HG03457 (cell line): ENCODE measurements at regions not wholly inside any gene's neighbourhood (a gene's known extent, or its start where the extent isn't known, plus 50 kb on each side); places are given as distances from the start of the nearest gene placed in this dataset.

Source experiments
- ATAC-seq: cut with Tn5 transposase; IDR thresholded peaks from one replicate; pipeline ENCODE4 v1.9.1; 2021; ENCODE audit warnings: moderate number of reproducible peaks; ENCODE audit not compliant: unreplicated experiment

DNA sequence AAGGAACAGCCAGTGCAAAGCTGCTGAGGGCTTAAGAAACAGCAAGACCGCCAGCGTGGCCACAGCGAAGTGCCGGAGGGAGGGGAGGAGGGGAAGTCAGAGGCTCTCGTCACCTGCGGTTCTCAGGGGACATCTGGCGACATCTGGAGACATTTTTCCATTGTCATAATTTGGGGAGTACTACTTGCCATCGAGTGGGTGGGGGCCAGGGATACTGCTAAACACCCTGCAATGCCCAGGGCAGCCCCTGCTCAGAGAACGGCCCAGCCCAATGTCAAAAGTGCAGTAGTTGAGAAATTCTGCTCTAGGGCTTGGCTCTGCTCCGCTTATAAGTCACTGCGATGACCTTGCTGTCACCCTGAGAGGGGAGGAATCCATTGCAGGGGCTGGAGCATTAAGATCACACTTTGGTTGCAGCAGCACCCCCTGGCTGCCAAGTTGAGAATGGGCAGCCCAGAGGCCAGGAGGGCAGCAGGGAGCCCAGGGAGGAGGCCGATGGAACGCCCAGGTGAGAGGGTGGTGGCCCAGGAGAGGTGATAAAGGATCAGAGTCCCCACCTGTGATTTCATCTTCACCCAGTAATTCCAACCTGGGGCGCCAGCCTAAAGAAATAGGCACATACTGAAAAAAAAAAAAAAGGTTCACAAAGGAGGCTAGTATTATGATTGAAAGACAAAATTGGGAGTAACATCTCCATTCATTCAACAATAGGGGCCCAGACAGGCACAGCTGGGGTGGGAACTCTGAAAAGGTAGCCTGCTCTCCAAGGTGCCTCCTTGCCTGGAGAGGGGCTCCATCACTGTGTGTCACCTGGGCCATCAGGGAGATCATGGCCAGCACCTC, 218.2 kb downstream of the BMP7 start:
- ATAC-seq = no peak

DNA sequence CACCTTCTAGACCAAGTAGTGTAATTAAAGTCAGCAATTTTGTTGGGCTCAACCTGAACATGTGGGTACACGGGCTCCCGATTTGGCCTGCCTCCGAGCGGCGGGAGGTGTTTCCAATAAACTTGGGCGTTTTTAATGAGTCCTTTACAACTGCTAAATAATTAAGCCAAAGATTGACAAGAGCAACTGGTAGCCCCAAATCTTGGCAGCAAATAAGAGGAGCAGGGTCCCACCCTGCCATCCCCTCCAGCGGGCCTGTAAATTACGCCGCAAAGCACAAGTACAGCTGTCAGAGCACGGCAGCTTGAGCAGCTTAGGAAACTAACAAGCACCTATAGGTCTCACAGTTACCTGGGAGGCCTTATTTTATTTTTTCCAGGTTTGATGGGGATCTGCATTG, 217.1 kb downstream of the BMP7 start:
- no peak for ATAC-seq

- no peak for ATAC-seq
Observed at GRCh38 chr20:57051096-57051495, 215.3 kb downstream of the BMP7 start.

DNA sequence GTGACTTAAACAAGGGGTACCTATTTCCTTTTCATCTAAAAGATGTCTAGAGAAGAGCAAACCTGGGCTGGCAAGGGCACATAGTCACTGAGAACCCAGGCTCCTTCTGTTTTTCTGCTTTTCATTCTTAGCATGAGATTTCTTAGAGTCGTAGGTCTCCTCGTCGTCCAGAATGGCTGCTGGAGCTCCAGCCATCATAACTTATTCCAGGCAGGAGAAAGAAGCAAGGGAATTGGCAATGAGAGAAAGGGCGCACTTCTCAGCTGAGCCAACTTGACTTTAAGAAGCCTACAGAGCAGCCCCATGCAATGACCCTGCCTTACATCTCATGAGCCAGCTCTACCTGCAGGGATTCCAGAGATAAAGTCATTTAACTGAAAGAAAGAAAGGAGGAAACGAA, 213.4 kb downstream of the BMP7 start:
- no peak for ATAC-seq

DNA sequence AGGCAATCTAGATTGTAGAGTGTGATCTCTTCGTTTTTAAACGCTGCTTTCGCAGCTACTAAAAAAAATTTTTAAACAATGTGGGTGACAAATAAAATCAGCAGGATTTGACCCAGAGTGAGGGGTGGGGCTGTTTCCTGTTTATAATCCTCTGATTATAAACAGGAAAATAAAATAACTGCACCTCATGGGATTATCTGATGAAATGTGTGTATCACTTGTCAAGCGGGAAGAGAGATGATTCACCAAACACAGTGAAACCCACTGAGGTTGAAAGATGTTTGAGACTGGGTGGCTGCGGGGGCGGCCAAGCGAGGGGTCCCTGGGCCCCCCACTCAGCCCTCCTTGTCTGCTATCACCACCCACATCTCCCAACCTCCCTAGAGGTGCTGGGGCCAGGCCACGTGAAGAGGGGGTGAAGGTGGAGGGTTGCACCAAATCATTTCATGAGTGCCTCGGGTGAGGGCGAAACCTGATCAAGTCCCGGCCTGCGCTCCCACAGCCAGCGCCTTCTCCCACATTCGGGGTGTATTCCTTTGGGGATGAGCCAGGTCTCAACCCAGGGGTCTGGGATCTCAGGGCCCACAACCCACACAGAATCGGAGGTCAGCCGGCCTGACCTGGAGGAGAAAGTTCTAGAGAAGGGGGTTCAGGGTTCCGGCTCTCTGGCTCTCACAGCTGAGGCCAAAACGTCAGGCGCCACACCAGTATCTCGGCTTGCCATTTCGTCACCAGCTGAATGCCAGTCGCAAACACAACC, 212.5 kb downstream of the BMP7 start:
- no peak for ATAC-seq

DNA sequence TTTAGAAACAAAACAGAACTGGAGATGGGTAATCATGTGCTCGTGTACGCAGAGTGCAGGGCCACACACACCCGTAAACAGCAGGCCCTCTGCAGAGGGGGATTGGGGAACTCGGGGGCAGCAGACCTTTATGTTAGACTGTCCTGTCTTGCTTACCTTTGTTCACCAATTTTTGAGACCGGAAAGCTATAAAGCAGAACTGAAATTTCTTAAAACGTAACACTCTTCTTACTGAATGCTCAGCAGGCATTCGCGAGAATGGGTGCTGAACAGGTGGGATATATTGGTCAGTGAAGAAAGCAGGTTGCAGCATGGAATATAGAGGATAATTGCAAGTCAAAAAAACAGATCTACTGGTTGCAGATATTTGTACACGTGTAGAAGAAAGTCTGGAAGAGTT, 211.1 kb downstream of the BMP7 start:
- no peak for ATAC-seq

- ATAC-seq = no peak
Observed at GRCh38 chr20:57056651-57057050, 209.8 kb downstream of the BMP7 start.

- ATAC-seq = no peak
Observed at GRCh38 chr20:57059055-57059596, 207.3 kb downstream of the BMP7 start.

DNA sequence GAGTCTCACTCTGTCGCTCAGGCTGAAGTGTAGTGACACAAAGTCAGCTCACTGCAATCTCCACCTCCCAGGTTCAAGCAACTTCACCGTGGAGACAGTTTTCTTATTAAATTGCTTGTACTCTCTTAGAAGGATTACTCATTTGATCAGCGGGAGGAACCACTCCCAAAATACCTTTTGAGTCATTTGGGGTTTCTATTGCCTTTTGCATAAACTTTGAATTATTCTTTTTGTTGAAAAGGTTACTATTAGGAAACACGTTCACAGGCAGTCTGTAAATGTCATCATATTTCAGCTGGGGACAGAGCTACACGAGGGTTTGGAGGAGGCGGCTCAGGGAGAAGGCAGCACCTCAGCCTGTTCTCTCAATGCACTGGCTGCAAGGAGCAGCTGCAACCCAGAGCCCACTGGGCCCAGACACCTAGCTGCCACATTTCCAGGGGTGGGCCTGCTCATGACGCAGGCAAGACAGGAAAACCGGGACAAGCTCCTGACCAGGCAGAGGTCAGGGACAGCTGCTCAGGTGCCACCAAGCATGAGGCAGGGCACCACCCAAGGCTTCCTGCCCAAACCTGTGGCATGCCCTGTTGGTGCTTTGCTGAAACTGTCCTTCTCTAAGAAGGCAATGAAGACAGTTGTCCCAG, 205.9 kb downstream of the BMP7 start:
- no peak for ATAC-seq

DNA sequence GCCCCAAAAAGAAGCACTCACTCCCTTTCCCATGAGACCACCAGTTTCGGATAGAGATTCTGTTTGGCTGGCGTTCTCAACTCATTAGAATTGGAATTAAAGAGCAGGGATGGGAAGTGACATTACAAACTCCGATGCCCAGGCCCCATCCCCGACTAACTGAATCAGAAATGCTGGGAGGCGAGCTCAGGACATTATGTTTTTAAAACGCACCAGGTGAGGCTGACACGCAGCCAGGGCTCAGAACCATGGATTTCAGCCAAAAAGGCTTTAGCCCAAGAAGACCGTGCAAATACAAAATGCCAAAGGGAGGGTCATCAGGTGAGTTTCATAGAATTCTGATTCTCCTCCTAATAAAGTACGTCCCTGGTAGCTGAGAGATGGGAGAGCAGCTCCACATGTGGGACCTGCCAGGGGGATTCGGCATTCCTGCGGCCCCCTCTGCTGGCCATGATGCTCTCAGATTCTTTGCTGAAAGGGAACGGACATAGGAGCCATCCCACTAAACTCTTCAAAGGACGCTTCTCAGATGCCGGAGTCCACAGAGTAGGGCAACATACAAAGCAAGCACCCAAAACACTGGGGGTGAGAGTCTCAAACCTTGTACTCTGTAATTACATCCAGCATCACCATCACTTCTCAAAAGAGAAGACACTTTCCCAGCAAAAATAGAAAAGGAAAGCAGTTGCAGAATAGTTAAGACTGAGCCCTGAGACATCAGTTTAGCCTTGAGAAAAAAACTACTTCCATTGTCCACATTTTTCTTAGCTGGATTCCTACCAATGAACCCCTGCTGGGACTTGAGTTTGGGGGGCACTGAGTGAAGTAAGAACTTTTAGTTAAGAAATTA, 205.2 kb downstream of the BMP7 start:
- no peak for ATAC-seq

DNA sequence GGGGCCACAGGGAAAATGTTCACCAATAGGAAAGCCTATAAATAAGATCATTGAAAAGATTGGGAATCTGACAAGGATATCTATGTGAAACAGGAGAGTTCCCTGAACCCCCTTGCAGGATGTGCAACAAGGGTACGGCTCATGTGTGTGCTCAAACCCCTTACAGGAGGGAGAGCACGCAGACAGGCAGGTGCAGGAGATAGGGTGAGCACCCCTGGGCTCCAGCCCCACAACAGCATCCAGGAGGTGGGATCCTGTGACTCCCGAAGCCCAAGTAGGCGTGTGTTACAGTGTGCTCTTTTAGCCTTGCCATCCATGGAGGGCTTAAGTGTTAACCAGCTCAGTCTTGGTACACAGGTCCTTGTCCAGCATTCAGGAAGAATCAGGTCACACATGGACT, 204.2 kb downstream of the BMP7 start:
- ATAC-seq = no peak

DNA sequence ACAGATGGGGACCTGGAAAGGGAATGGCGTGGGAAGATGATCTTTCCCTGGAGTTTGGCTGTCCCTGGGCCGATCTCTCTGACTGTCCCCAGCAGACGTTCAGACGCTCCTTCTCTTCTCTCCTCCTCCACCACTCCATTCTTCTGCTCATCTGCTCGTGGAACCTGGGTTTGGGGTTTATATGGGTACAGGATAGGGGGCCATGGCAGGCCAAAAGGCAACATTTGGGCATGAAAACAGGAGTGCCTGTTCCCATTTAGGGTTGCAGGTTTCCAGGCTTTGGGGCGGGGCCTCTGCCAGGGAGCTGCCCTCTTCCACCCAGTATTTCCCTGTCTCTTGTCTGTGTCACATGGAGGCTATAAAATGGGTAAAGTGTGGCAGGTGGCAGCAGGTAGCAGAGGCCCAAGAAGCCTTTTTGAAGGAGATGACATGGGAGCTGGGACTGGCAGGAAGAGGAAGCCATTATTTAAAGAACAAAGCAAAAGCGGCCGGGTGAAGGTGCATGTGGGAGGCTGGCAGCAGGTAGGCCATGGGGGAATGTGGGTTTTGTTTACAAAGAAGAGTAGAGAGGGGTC, 203.7 kb downstream of the BMP7 start:
- no peak for ATAC-seq

DNA sequence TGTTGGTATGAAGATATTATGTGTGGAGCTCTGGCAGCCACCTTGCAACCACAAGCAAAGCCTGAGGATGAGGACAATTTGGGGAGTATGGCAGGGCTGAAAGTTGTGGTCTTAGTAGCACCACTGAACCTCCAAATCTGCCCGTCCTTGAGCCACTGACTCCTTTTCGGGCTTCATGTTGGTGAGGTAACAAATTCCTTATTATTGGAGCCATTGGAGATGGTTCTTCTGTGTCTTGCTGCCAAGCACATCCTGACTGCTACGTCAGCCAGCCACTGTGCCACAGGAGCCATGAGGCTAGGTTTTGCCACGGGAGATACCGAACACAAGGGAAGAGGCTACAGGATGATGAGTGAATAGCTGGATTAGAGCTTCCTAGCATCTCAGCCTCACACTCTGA, 201.6 kb downstream of the BMP7 start:
- no peak for ATAC-seq

GRCh38 chr20:57065646-57066045, 200.8 kb downstream of the BMP7 start:
- ATAC-seq = no peak

- ATAC-seq = no peak
Observed at GRCh38 chr20:57066126-57066900, 200.1 kb downstream of the BMP7 start.

DNA sequence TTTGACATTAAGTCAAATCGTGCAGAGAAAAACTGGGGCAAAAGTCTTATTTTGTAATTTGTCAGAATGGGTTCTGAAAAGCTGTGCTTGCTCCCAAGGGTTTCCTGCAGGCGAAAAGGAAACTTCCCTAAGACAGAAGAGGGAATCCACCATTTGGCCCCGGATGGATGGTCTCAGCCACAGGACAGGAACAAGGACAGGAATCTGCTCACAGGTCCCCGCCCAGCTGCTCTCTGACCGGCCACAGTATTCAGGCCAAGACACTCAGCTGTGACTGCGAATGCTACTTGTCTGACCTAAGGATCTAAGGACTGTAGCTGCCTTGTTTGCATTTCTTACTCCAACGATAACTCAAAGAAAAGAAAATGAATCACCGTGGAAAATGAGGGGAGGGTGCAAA, 197.0 kb downstream of the BMP7 start:
- no peak for ATAC-seq

GRCh38 chr20:57070296-57070695, 196.1 kb downstream of the BMP7 start:
- ATAC-seq = no peak

DNA sequence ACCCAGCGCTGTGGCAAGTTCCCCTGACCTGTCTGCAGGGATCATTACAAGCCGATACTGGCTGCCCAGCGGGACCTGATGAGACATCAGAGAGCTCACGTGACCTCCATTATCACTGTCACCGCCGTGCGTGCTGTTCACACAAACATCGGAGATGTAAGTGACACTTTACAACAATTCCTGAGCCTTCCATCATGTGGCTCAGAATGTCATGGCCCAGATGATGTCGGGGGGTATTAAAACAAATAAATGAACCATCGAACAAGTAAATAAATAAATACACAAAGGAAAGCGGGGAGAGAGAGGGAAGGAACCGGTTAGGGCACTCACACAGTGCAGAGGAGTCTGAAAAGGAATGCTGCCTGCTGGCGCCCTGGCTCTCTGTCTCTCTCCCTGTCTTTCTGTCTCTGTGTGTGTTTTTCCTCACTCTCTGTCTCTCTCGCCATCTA, 195.1 kb downstream of the BMP7 start:
- ATAC-seq = no peak

GRCh38 chr20:57071954-57072583, 194.4 kb downstream of the BMP7 start:
- no peak for ATAC-seq
